GM23248 (cell line): ENCODE measurements at regions not wholly inside any gene's neighbourhood (a gene's known extent, or its start where the extent isn't known, plus 50 kb on each side); places are given as distances from the start of the nearest gene placed in this dataset.

Experiments
- EZH2 ChIP-seq: fragments of 200-600 bp; sonication (generic); IDR thresholded peaks from 2 replicates; pipeline ENCODE4 v1.6.1; 2018; ENCODE audit warnings: antibody characterized with exemption, mild to moderate bottlenecking; ENCODE audit not compliant: insufficient read depth, poor library complexity, severe bottlenecking
- EZH2phosphoT487 ChIP-seq: fragments of 200-600 bp; sonication (generic); IDR thresholded peaks from 2 replicates; pipeline ENCODE4 v1.6.1; 2018; ENCODE audit warnings: antibody characterized with exemption, moderate library complexity, mild to moderate bottlenecking, low read depth; ENCODE audit not compliant: insufficient read depth

- TF ChIP-seq EZH2 (no peak), EZH2phosphoT487 (no peak)
These were observed 602.0 kb downstream of the GLUD2 start for GRCh38 chrX:121649417-121649816.
